Thyroid gland (tissue), 4 donors: ENCODE measurements at regions not wholly inside any gene's neighbourhood (a gene's known extent, or its start where the extent isn't known, plus 50 kb on each side); places are given as distances from the start of the nearest gene placed in this dataset.
A peak's percentile ranks its signal among the peaks of the same experiment; 100 is the strongest.

Experiments
- CTCF ChIP-seq, 6 experiments: fragments of 200-600 bp in 3 of 6; fragments of 450-650 bp in 3 of 6; sonication (generic) in 3 of 6; IDR thresholded peaks; one replicate each; pipeline ENCODE4 v1.5.1; 2016 to 2019; ENCODE audit warnings: antibody characterized with exemption in 6 of 6, mild to moderate bottlenecking in 2 of 6, inconsistent platforms in 1 of 6, moderate library complexity in 1 of 6
- POLR2A ChIP-seq, 2 donors: fragments of 450-650 bp; IDR thresholded peaks; one replicate each; pipeline ENCODE4 v1.6.1; 2017; ENCODE audit warnings: antibody characterized with exemption in 2 of 2, mild to moderate bottlenecking in 2 of 2, moderate library complexity in 1 of 2

GRCh38 chr7:33685981-33686683 is 219.2 kb upstream of the BMPER start:
- TF ChIP-seq CTCF (IDR thresholded peaks at IDR 0.05) (peak in 4 of 6 experiments; percentile 53 to 66 (median 58)), POLR2A (IDR thresholded peaks at IDR 0.05) (peak in 1 of 2 donors; percentile 20)
